GM21723 (cell line): ENCODE measurements at regions not wholly inside any gene's neighbourhood (a gene's known extent, or its start where the extent isn't known, plus 50 kb on each side); places are given as distances from the start of the nearest gene placed in this dataset.
"Not testable (repeated sequence)": the region's sequence is repeated elsewhere in the genome, so short reads cannot be mapped to it uniquely, and the experiment has no call there.

Experiments used
- ATAC-seq: cut with Tn5 transposase; IDR thresholded peaks from one replicate; pipeline ENCODE4 v1.9.1; 2021; ENCODE audit warnings: mild to moderate bottlenecking, moderate library complexity; ENCODE audit not compliant: unreplicated experiment

GRCh38 chrX:94814216-94814615 is 1140.2 kb downstream of the FAM133A start:
- no peak for ATAC-seq

GRCh38 chrX:94830717-94831116 is 1156.7 kb downstream of the FAM133A start:
- no peak for ATAC-seq

- ATAC-seq, result no peak
These were observed 1157.4 kb downstream of the FAM133A start for GRCh38 chrX:94831364-94831763.

GRCh38 chrX:94834226-94834625 is 1160.2 kb downstream of the FAM133A start:
- no peak for ATAC-seq

GRCh38 chrX:94850811-94851210 is 1176.8 kb downstream of the FAM133A start:
- no peak for ATAC-seq

- ATAC-seq, result no peak
These were observed 1180.2 kb downstream of the FAM133A start for GRCh38 chrX:94854251-94854650.

- ATAC-seq, result not testable (repeated sequence)
These were observed 1188.5 kb downstream of the FAM133A start for GRCh38 chrX:94862470-94862869.

GRCh38 chrX:94871640-94872039 is 1197.6 kb downstream of the FAM133A start:
- ATAC-seq, result no peak

GRCh38 chrX:94901849-94902248 is 1227.8 kb downstream of the FAM133A start:
- ATAC-seq, result no peak

- no peak for ATAC-seq
These were observed 1234.2 kb downstream of the FAM133A start for GRCh38 chrX:94908171-94908570.

- ATAC-seq, result no peak
These were observed 1234.6 kb downstream of the FAM133A start for GRCh38 chrX:94908648-94909047.

- no peak for ATAC-seq
These were observed 1240.2 kb downstream of the FAM133A start for GRCh38 chrX:94914235-94914634.

GRCh38 chrX:94932278-94932965 is 1258.4 kb downstream of the FAM133A start:
- ATAC-seq, result peak; percentile 70

GRCh38 chrX:94936722-94937121 is 1262.7 kb downstream of the FAM133A start:
- no peak for ATAC-seq

GRCh38 chrX:94937491-94937890 is 1263.5 kb downstream of the FAM133A start:
- ATAC-seq, result no peak

- ATAC-seq, result no peak
These were observed 1268.6 kb downstream of the FAM133A start for GRCh38 chrX:94942603-94943002.

- ATAC-seq, result not testable (repeated sequence)
These were observed 1272.1 kb downstream of the FAM133A start for GRCh38 chrX:94946137-94946536.

GRCh38 chrX:94961730-94962129 is 1287.7 kb downstream of the FAM133A start:
- ATAC-seq, result no peak

- ATAC-seq, result no peak
These were observed 1303.6 kb downstream of the FAM133A start for GRCh38 chrX:94977562-94977961.

- ATAC-seq, result no peak
These were observed 1304.0 kb downstream of the FAM133A start for GRCh38 chrX:94977986-94978385.
